GM18861 (cell line): ENCODE measurements at regions not wholly inside any gene's neighbourhood (a gene's known extent, or its start where the extent isn't known, plus 50 kb on each side); places are given as distances from the start of the nearest gene placed in this dataset.

ENCODE experiments used
- ATAC-seq: cut with Tn5 transposase; IDR thresholded peaks from one replicate; pipeline ENCODE4 v1.9.1; 2021; ENCODE audit not compliant: unreplicated experiment

DNA sequence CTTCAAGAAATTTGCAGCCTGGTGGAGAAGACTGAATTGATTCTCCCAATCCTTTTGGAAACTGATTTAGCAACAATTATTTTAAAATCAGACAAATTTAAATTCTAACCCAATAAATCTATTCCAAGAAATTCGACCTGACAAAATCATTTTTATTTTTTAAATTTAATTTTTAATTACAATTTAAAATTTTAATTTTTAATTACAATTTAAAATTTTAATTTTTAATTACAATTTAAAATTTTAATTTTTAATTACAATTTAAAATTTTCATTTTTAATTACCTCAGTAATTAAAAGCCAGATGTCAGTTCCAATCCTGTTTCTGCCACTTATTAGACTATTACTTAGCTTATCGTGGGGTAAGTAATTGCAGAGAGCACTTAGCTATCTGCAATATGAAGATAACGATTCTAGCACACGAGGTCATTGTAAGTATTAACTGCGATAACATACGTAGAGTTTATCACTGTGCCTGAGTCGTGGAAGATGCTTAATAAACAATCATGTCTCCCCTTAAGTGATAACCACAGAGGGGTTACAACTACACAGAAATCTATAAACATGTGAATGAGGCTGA, 346.4 kb upstream of the SLC24A2 start:
- no peak for ATAC-seq

DNA sequence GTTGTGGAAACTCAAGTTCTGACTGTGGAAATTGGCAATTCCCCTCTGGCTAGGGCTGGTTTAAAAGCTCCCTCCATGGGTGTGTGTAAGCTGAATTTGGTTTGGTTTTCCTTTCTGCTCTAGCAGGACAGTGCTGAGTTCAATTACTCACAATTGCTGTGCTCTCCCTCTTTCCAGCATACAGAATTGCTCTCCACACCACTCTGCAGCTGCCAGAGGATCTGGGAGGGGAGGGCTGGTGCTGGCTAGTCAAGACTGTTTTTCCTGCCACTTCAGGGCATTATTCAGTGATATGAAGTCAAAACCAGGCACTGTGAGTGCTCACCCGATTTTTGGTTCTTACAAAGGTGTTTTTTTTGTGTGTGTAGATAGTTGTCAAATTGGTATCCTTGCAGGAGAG, 336.9 kb upstream of the SLC24A2 start:
- no peak for ATAC-seq

DNA sequence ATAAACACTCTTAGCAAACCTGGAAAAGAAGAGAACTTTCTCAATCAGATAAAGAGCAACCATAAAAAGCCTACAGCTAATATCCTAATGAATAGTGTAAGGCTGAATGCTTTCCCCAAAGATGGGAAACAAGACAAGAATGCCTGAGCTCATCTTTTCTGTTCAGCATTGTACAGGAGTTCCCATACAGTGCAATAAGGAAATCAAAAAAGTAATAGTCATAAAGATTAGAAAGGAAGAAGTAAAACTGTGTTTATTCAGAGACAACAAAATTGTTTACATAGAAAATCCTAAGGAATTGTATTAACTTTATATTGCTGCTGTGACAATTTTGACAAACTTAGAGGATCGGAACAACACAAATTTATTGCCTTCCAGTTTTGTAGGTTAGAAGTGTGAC, 330.7 kb upstream of the SLC24A2 start:
- no peak for ATAC-seq

DNA sequence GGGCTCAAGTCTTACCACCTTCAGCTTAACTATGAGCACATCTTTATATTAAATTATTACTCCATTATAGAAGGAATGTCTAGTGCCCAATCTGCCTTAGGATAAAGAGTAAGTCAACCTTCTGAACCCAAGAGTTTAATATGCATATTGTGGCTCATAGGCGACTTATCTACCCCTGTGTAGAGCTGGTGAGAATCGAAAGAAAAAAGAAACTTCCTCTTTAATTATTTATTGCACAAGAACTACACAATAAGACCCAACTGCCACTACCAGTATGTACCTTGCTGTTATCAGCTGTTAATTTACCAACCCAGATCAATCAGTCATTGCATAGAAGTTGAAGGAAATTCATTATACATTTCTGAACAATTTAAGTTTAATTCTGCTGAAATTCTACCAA, 329.1 kb upstream of the SLC24A2 start:
- no peak for ATAC-seq

DNA sequence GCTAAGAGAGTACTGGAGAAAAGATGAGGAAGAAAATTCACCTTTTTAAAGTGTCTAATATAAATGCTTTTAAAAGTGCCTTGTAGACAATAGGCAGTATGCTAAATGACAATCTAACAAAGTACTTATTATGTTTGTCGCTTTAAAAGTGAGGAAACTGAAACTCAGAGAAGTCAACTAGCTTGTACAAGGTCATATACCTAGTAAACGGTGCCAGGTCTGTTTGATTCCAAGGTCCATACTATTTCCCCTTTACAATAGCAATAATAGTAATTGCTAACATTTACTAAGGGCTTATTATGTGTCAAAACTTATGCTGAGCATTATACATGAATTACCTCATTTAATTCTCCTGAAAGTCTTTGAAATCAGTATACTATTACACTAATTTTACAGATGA, 328.6 kb upstream of the SLC24A2 start:
- ATAC-seq, result no peak

DNA sequence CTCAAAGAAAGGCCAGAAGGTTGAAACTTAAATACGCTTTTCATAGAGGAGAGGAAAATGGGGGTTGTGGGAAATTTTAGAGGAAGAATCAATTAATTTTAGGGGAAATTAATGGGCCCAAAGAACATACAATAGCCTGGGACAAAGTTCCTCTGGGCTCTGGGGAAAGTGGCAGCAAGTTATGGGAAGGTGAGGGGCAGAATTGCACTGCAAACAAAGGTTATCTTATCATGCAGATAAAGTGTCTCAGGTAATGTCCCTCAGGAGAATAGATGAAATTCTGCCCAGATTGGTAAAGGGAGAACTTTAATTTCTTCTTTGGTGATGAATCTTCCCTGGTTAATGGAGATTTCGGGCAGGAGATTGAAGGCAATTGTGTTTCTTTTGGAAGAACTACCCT, 326.1 kb upstream of the SLC24A2 start:
- ATAC-seq, result no peak

DNA sequence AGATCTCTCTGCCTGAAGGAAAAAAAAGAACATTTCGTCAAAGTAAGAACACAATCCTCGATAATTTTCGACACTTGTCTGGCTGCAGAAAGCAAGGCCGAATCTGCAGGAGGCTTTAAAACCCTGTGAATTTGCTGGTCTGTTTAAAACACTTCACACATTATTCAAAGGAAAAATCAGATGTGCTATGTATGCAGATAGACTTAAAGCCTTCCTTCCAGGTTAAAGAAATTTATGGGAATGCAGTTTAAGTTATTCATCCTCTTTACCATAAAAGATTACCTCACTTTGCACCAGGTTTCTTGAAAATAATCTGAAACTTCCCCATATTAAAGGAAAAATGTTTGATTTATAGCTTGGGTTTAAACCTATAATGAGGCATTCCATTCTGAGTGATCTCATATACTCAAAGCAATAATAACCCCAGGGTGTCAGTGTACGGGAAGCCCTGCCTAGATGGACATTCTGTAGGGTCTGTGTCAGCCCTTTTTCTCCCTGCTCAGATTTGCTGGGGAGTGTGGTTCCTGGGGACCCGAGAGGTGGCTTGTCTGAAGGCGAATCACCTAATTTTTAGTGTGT, 323.5 kb upstream of the SLC24A2 start:
- ATAC-seq, result no peak

DNA sequence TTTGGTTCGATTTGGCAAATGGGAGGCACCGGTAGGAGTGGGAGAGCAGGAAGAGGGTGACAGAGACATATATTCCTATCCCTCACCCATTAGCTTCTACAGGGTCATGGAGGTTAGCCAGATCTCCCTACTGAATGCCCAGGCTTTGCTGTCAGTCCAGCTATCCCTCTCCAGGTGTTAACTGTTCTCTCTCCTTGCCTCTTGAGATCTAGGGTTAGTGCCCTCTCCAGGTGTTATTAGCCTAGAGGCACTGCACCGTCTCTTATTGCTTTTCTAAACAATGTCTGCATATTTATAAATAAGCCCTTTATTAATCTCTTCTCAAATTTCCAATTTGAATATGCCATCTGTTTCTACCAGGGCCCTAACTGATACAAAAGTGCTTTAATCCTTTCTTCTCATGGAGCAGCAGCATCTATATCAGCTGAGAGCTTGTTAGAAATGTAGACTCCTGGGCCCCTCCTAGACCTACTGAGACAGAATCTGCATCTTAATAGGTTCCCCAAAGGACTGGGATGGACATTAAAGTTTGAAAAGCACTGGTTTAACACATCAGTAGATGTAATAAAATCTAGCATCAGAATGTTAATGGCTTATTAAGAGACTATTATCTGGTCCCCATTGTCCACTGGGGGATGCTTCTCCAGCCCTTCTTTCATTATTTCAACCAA, 322.5 kb upstream of the SLC24A2 start:
- ATAC-seq, result no peak

DNA sequence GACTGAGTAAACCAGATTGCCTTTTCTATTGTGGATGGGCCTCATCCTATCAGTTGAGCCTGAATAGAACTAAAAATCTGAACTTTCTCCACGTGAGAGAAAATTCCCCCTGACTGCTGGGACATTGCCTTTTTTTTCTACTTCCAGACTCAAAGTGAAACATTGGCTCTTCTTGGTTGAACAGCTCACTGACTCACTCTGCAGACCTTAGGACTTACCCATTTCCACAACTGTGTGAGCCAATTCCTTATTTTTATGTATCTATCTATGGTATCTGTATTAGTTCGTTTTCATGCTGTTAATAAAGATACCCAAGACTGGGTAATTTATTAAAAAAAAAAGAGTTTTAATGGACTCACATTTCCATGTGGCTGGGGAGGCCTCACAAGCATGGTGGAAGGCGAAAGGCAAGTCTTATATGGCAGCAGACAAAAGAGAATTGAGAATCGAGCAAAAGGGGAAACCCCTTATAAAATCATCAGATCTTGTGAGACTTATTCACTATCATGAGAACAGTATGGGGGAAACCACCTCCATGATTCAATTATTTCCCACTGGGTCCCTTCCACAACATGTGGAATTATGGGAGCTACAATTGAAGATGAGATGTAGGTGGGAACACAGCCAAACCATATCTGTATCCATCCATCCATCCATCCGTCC, 306.7 kb upstream of the SLC24A2 start:
- ATAC-seq, result no peak

DNA sequence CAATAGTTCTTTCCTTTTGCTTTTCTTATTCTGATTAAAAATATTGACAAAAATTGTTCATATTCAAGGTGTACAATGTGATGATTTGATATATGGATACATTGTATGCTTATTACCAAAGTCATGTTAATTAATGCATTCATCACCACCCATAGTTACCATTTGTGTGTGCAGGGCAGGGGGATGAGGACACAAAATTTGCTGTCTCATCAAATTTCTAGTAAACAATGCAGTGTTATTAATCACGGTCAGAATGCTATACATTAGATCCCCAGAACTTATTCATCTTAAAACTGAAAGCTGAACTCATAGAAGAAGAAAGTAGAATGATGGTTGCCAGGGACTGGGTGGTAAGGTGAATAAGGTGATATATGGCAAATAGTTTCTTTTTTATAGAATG, 303.7 kb upstream of the SLC24A2 start:
- ATAC-seq, result no peak

DNA sequence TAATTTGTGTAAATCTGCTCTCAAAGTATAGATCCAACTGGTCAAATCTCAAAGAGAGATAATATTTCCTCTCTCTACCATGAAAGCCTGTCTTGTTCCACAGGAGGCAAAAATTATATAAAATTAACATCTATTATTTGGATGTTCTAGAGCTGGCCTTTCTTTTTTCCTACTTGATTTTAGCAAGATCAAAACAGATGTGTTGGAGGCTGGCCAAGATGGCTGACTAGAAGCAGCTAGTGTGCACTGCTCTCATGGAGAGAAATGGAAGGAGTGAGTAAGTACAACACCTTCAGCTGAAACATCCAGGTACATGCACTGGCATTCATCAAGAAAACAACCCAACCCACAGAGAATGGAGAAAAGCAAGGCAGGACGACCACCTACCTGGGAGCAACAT, 298.6 kb upstream of the SLC24A2 start:
- ATAC-seq, result no peak

DNA sequence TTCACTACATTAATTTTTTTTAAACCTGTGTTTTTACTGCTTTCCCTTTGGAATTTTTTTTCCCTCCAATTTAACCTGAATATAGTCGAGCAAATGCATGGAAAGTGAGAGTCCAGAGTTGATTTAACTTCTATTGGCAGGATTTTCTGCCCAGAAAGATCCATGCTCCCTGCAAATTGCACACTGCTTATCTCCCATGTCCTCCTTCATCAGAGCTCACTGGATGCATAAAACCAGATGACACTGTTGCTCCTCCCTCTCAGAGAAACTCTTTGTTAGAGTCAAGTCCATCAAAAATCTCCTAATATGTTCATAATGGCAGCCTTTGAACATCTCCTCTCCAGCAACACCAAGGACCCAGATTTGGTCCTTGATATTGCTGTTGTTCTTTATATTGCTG, 297.0 kb upstream of the SLC24A2 start:
- no peak for ATAC-seq

DNA sequence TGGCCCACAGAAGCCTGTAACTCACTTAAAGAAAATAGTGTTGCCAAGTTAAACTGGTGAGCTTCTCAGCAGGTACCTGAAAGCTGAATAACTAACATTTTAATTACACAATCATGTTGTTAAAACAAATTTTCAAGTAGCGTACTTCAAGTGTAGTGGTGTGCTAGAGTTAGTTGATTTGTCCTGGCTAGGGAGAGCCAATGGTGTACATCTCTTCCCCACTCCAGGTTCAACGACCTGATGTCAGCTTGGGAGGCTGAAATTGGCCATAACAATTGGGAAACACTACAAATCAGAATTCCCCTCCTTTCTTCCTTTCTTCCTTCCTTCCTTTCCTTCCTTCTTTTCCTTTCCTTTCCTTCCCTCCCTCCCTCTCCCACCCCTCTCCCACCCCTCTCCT, 295.3 kb upstream of the SLC24A2 start:
- ATAC-seq, result no peak

DNA sequence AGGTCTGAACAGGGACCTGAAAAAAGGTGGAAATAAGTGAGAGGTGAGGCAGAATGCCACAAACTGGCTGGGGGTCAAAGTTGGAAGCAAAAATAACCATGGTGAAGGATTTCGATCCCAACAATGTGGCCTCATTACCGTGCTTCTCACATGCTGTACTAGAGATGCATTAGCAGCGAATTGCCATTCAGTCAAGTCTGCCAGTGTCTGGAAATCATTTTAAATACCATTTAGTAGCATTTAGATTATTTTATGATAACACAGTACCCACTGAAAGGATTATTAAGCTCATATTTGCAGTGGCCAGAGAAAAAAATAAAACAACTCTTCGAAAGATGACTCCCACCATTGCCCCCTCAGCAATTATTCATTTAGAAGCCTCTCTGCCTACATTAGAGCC, 294.6 kb upstream of the SLC24A2 start:
- ATAC-seq, result no peak

DNA sequence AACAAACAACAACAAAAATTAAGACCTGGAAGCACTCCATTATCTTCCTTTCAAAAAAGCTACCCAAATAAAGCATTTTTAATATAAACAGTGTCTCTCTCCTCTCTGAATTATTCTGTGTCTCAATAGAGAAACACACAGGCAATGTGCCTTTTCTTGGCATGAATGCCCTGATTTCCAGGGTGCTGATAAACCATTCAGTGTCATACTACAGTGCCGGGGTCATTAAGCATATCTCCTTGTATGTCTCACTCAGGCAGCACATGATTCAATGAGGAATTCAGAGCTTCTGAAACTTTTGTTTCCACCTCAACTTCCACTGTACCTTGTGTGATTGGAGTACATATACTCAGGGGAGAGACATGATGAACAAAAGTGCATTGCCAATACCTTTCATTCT, 294.0 kb upstream of the SLC24A2 start:
- ATAC-seq, result no peak

DNA sequence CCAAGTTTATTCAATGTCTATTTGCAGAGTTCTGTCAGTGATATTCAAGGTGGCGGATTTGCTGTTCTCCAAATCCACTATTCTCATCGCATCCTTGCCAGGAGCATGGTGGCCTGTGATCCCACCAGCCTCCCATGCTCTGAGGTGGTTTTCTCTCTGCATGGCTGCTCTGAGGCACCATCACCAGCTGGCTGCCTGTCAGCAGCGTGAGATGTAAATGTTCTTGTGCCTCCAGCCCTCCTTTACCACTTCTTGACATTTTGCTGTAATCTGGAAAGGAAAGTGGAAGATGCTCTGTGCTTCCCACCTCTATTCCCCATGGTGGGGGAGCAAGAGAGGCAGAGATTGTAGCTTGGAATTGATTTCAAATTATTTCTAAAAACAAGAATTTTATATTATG, 293.6 kb upstream of the SLC24A2 start:
- ATAC-seq, result no peak

DNA sequence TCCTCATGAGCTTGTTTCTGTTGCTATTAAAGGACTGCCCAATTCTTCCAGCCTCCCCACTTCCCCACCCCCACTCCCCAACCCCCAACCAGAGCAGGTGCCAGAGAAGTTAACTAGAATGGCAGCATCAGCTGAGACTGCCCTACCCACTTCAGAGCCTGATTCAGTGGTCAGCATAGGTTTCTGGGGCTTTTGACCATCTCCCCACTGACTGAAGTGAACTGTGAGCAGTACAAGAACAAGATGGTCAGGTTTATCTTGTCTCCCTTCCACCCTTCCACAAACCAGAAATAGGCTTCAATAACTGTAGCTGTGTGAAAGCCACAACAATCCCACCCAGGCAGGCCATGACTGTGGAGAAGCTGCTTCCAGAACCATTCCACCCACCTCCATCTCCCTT, 289.4 kb upstream of the SLC24A2 start:
- ATAC-seq, result no peak

DNA sequence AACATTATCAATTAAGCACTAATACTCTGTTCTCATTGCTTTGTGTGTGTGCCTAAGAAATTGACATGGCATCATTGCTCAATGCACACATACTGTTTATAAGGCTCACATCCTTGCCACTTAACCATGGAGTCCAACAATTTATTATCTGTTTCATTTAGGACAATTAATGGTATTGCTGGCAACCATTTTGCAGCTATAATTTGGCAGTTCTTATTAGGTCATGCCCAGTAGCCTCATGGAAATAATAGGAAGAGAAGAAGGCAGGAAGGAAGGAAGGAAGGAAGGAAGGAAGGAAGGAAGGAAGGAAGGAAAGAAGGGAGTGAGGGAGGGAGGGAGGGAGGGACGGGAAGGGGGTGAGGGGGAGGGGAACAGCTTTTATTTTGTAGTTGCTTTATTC, 285.5 kb upstream of the SLC24A2 start:
- no peak for ATAC-seq

DNA sequence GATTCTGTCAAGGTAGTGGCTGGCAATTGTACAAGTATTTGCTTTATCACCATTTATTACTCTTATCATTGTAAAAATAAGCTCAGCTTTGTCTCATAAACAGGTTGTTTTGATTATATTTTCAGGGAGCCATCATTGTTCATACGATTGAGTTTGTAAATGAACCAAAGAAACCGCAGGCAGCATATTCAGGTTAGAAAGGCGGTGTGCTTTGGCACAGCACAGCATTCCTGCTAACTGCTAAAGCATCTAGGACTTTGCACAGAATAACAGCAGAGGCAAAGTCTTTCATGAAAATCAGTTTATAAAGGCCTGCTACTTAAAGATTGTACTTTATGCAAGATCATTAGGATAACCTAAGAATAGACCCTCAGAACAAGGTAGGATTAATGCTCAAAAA, 281.5 kb upstream of the SLC24A2 start:
- ATAC-seq, result no peak

DNA sequence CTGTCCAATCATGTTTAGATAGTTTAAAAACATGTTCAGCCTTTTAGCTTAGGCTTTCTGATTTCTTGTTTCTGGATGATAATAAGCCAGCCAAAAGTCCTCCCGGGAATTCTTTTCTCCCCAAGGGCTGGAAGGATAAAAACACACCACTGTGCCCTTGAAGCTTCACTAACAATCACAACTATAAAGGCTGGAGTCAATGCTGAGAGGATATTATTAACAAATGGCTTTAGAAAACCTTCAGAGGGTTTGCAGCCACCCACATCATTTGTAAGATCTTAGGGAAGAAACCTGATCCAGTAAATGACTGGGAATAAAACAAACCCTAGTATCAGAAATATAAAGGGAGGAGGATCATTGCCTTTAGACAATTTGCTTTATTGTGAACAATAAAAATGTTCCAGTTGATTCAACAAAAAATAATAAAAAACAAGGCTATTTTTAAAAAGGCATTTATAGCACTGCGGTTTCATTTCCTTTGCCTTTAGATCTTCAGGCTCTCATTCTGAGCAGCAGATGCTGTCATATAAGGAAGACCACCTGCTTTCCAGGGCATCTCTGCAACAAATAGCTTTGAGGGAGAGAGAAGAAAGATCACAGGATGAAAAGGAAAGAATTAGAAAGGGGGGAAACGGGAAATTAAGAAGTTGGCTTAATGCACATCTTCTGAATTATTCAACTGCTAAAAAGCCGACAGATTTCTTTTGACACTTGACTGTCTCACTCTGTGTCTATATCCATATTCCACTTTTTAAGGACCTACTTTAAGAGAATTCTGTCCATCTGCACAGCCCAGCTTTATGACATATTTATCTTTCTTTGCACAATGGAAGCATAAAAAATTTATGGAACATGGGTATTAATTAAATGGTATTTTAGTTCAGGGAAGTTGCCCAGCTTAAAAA, 277.2 kb upstream of the SLC24A2 start:
- no peak for ATAC-seq

DNA sequence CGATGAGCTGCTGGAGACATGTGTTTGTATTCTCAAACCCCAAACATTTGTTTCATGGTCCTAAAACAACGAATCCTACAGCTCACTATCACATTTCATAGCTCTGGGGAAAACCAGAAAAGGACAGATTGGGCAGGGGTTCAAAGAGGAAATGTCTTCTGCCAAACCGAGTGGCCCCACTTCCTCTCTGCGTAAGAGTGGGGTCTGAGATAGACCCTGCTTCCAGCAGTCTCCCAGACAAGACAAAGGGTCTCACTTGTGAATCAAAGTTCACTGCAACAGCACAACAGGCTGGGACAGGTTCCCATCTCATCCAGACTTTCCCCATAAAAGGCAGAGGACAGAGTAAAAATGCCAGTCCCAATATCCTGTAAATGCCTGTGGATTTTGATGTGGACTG, 276.2 kb upstream of the SLC24A2 start:
- ATAC-seq, result no peak
